GM23248 (cell line): ENCODE measurements at regions not wholly inside any gene's neighbourhood (a gene's known extent, or its start where the extent isn't known, plus 50 kb on each side); places are given as distances from the start of the nearest gene placed in this dataset.

Experiments
- DNase-seq: peaks from one replicate; pipeline ENCODE4 v3.0.0-alpha.2; 2015
- H2AFZ ChIP-seq: fragments of 200-600 bp; sonication (generic); 2 replicates; pipeline ENCODE4 v1.6.1; 2016; ENCODE audit warnings: antibody characterized with exemption
- H3F3A ChIP-seq: fragments of 200-600 bp; sonication (generic); 2 replicates; pipeline ENCODE4 v1.6.1; 2016; ENCODE audit warnings: mild to moderate bottlenecking, antibody characterized with exemption, mixed run types; ENCODE audit not compliant: insufficient read depth
- H3K27ac ChIP-seq: fragments of 200-600 bp; sonication (generic); 2 replicates; pipeline ENCODE4 v1.5.1; 2016; ENCODE audit warnings: mild to moderate bottlenecking
- H3K27me3 ChIP-seq: fragments of 200-600 bp; sonication (generic); replicated peaks from 2 replicates; pipeline ENCODE4 v1.6.1; 2016; ENCODE audit warnings: mild to moderate bottlenecking; ENCODE audit not compliant: insufficient read depth
- H3K36me3 ChIP-seq: fragments of 200-600 bp; sonication (generic); 2 replicates; pipeline ENCODE4 v1.6.1; 2016; ENCODE audit warnings: low read depth, mild to moderate bottlenecking
- H3K4me1 ChIP-seq: fragments of 200-600 bp; sonication (generic); 2 replicates; pipeline ENCODE4 v1.6.1; 2016; ENCODE audit warnings: mild to moderate bottlenecking; ENCODE audit not compliant: insufficient read depth
- H3K4me2 ChIP-seq: fragments of 200-600 bp; sonication (generic); one replicate; pipeline ENCODE4 v1.6.1; 2016; ENCODE audit warnings: mild to moderate bottlenecking; ENCODE audit not compliant: unreplicated experiment
- H3K4me3 ChIP-seq: fragments of 200-600 bp; sonication (generic); 2 replicates; pipeline ENCODE4 v1.5.1; 2016; ENCODE audit warnings: mild to moderate bottlenecking
- H3K79me2 ChIP-seq: fragments of 200-600 bp; sonication (generic); 2 replicates; pipeline ENCODE4 v1.6.1; 2016; ENCODE audit warnings: mild to moderate bottlenecking; ENCODE audit not compliant: insufficient read depth
- H3K9ac ChIP-seq: fragments of 200-600 bp; sonication (generic); 2 replicates; pipeline ENCODE4 v1.6.1; 2016; ENCODE audit warnings: mild to moderate bottlenecking
- H3K9me2 ChIP-seq: fragments of 200-600 bp; sonication (generic); 2 replicates; pipeline ENCODE4 v1.6.1; 2016; ENCODE audit warnings: mixed run types, mild to moderate bottlenecking, moderate library complexity; ENCODE audit not compliant: insufficient read depth
- H3K9me3 ChIP-seq: fragments of 200-600 bp; sonication (generic); one replicate; pipeline ENCODE4 v1.6.1; 2017; ENCODE audit warnings: low read depth
- H4K20me1 ChIP-seq: fragments of 200-600 bp; sonication (generic); 2 replicates; pipeline ENCODE4 v1.6.0; 2016; ENCODE audit not compliant: insufficient read depth
- EZH2 ChIP-seq: fragments of 200-600 bp; sonication (generic); IDR thresholded peaks from 2 replicates; pipeline ENCODE4 v1.6.1; 2018; ENCODE audit warnings: antibody characterized with exemption, mild to moderate bottlenecking; ENCODE audit not compliant: insufficient read depth, poor library complexity, severe bottlenecking
- EZH2phosphoT487 ChIP-seq: fragments of 200-600 bp; sonication (generic); IDR thresholded peaks from 2 replicates; pipeline ENCODE4 v1.6.1; 2018; ENCODE audit warnings: antibody characterized with exemption, moderate library complexity, mild to moderate bottlenecking, low read depth; ENCODE audit not compliant: insufficient read depth
- WGBS, 2 experiments: methylation state at CpG; one replicate each; pipeline ENCODE4 v1.1.6; 2015 to 2017; ENCODE audit warnings: low lambda C conversion rate in 2 of 2, low coverage in 1 of 2; ENCODE audit errors: missing lambda C conversion rate in 2 of 2; 5-methylcytosine and 5-hydroxymethylcytosine counted together
- in situ Hi-C: fragments of 300-500 bp; cut with MboI; formaldehyde crosslinking; loops from 2 replicates; pipeline ENCODE4 v1.15.0; 2020

GRCh38 chr11:43545610-43546009, 134.9 kb upstream of the HSD17B12 start:
- TF ChIP-seq EZH2phosphoT487 = no peak
- TF ChIP-seq EZH2 = no peak
- no peak for DNase-seq
- Histone ChIP-seq H3F3A (no peaks in the 10 kb centered on the region), H3K4me3 (no peak overlapping the region), H3K36me3 (no peaks in the 10 kb centered on the region), H3K79me2 (no peaks in the 10 kb centered on the region), H3K4me2 (no peak overlapping the region), H4K20me1 (no peaks in the 10 kb centered on the region), H3K9me2 (no peaks in the 10 kb centered on the region), H3K27ac (no peak overlapping the region), H3K27me3 (no peaks in the 10 kb centered on the region; the same call in 1 of the 2 replicates), H3K9ac (no peak overlapping the region), H3K4me1 (peaks cover 8% of the 10 kb centered on the region), H2AFZ (no peak overlapping the region), H3K9me3 (no peaks in the 10 kb centered on the region)
- WGBS, 2 experiments = 47 to 67% methylated on average over 1 of the region's 1 CpG
- in situ Hi-C loops = no loop called here

GRCh38 chr11:43546561-43547429, 133.7 kb upstream of the HSD17B12 start:
- Histone ChIP-seq H4K20me1 (no peaks in the 10 kb centered on the region), H3K9ac (no peak overlapping the region), H3K36me3 (no peaks in the 10 kb centered on the region), H3K9me3 (no peaks in the 10 kb centered on the region), H3K4me1 (peaks cover 7% of the 10 kb centered on the region), H3K4me3 (peak overlapping the region; percentile 47; the same call in 1 of the 2 replicates), H3K27me3 (no peaks in the 10 kb centered on the region; the same call in 1 of the 2 replicates), H3F3A (no peaks in the 10 kb centered on the region), H3K4me2 (peak overlapping the region; percentile 17), H3K27ac (no peak overlapping the region), H2AFZ (no peak overlapping the region), H3K79me2 (no peaks in the 10 kb centered on the region), H3K9me2 (no peaks in the 10 kb centered on the region)
- DNase-seq = no peak
- 30 to 32% methylated on average over 26 to 27 of the region's 27 CpGs for WGBS, 2 experiments
- TF ChIP-seq EZH2 (no peak), EZH2phosphoT487 (no peak)
- in situ Hi-C loops = no loop called here

- peak; percentile 52 for DNase-seq
- Histone ChIP-seq H3F3A (no peaks in the 10 kb centered on the region), H3K4me3 (peak overlapping the region; percentile 47; the same call in 1 of the 2 replicates), H4K20me1 (no peaks in the 10 kb centered on the region), H3K9me3 (no peaks in the 10 kb centered on the region), H3K9me2 (no peaks in the 10 kb centered on the region), H2AFZ (0 out of 2 replicates have a peak overlapping the region, but pooled peaks have one; percentile 36), H3K27ac (no peak overlapping the region), H3K79me2 (no peaks in the 10 kb centered on the region), H3K9ac (peak overlapping the region; percentile 43; the same call in 1 of the 2 replicates), H3K27me3 (no peaks in the 10 kb centered on the region; the same call in 1 of the 2 replicates), H3K4me1 (peaks cover under 1% of the 10 kb centered on the region; the same call in 1 of the 2 replicates), H3K36me3 (no peaks in the 10 kb centered on the region), H3K4me2 (peak overlapping the region; percentile 17)
- 2% methylated on average over 16 to 29 of the region's 33 CpGs for WGBS, 2 experiments
- no peak for TF ChIP-seq EZH2
- no peak for TF ChIP-seq EZH2phosphoT487
- in situ Hi-C loops = no loop called here
Observed at GRCh38 chr11:43547430-43547831, 133.1 kb upstream of the HSD17B12 start.

GRCh38 chr11:43547889-43548381, 132.6 kb upstream of the HSD17B12 start:
- H3K4me1 ChIP-seq = no peaks in the 10 kb centered on the region
- WGBS, 2 experiments = 29 to 40% methylated on average over 22 to 41 of the region's 51 CpGs
- H3K27me3 ChIP-seq = peaks cover 1% of the 10 kb centered on the region; the same call in 1 of the 2 replicates
- H3K9me2 ChIP-seq = no peaks in the 10 kb centered on the region
- DNase-seq = peak; percentile 62
- peak overlapping the region; percentile 17 for H3K4me2 ChIP-seq
- no peaks in the 10 kb centered on the region for H4K20me1 ChIP-seq
- no peak overlapping the region for H3K27ac ChIP-seq
- TF ChIP-seq EZH2 = no peak
- no peak for TF ChIP-seq EZH2phosphoT487
- no peaks in the 10 kb centered on the region for H3K36me3 ChIP-seq
- H3F3A ChIP-seq = no peaks in the 10 kb centered on the region
- H3K79me2 ChIP-seq = no peaks in the 10 kb centered on the region
- in situ Hi-C loops = no loop called here
- H3K4me3 ChIP-seq = peak overlapping the region; percentile 47; the same call in 1 of the 2 replicates
- H2AFZ ChIP-seq = 0 out of 2 replicates have a peak overlapping the region, but pooled peaks have one; percentile 36
- peak overlapping the region; percentile 43; the same call in 1 of the 2 replicates for H3K9ac ChIP-seq
- H3K9me3 ChIP-seq = no peaks in the 10 kb centered on the region
